Stomach (tissue), 8 donors: ENCODE measurements at regions not wholly inside any gene's neighbourhood (a gene's known extent, or its start where the extent isn't known, plus 50 kb on each side); places are given as distances from the start of the nearest gene placed in this dataset.
A peak's percentile ranks its signal among the peaks of the same experiment; 100 is the strongest.

Experiments
- DNase-seq, 2 donors: peaks; one replicate each; pipeline versions ENCODE4 v3.0.0 to v3.0.0-alpha.2; 2013 to 2019
- H3K27ac ChIP-seq, 5 donors: fragments of 200-600 bp in 4 of 5; sonication (generic) in 4 of 5; one replicate each; pipeline ENCODE4 v1.5.1; 2013 to 2019; ENCODE audit warnings: mild to moderate bottlenecking in 1 of 5, moderate library complexity in 1 of 5
- H3K27me3 ChIP-seq, 3 donors: fragments of 200-600 bp; sonication (generic); one replicate each; pipeline ENCODE4 v1.5.1; 2017 to 2019; ENCODE audit warnings: mixed run types in 1 of 3
- H3K36me3 ChIP-seq, 4 donors: fragments of 200-600 bp; sonication (generic); 1 replicate in 3 of 4; 2 replicates in 1 of 4; pipeline ENCODE4 v1.5.1; 2016 to 2019
- H3K4me1 ChIP-seq, 4 donors: fragments of 200-600 bp; sonication (generic); one replicate each; pipeline ENCODE4 v1.5.1; 2016 to 2019
- H3K4me3 ChIP-seq, 4 donors: fragments of 200-600 bp; sonication (generic) in 3 of 4; one replicate each; pipeline ENCODE4 v1.5.1; 2016 to 2019; ENCODE audit warnings: mild to moderate bottlenecking in 1 of 4
- H3K9me3 ChIP-seq, 4 donors: fragments of 200-600 bp; sonication (generic); one replicate each; pipeline ENCODE4 v1.5.1; 2016 to 2019
- EP300 ChIP-seq: sonication (generic); formaldehyde crosslinking; IDR thresholded peaks from one replicate; pipeline ENCODE4 v1.6.1; 2017; ENCODE audit warnings: antibody characterized with exemption
- POLR2A ChIP-seq, 4 donors: fragments of 450-650 bp; IDR thresholded peaks; one replicate each; pipeline ENCODE4 v1.6.1; 2016; ENCODE audit warnings: antibody characterized with exemption in 4 of 4, control low read depth in 2 of 4, mild to moderate bottlenecking in 1 of 4, moderate library complexity in 1 of 4
- POLR2AphosphoS5 ChIP-seq, 3 donors: sonication (generic); formaldehyde crosslinking; IDR thresholded peaks; one replicate each; pipeline ENCODE4 v1.6.1; 2016; ENCODE audit warnings: antibody characterized with exemption in 3 of 3
- WGBS, 5 donors: extraction: QIAGEN DNeasy Blood & Tissue Kit in 3 of 5; methylation state at CpG; one replicate each; pipeline versions ENCODE4 v1.1.5 to v1.1.7; 2013 to 2018; 5-methylcytosine and 5-hydroxymethylcytosine counted together
- intact Hi-C: fragments of 100-400 bp; cut with DNase I; formaldehyde crosslinking; loops from one replicate; pipeline ENCODE4 v1.15.1; 2023; ENCODE audit warnings: low total_unique reads
- TF ChIP-seq, protein P1 (sequence below), 7 experiments: fragments of 450-650 bp in 4 of 7; fragments of 200-600 bp in 3 of 7; sonication (generic) in 3 of 7; IDR thresholded peaks; one replicate each; pipeline ENCODE4 v1.5.1; 2016 to 2019; ENCODE audit warnings: antibody characterized with exemption in 7 of 7, control low read depth in 2 of 7, mild to moderate bottlenecking in 1 of 7
- donor health status: healthy with polysubstance abuse.
- donor health status: Bipolar disorder and iron deficiency.
- donor health status: healthy.

DNA sequence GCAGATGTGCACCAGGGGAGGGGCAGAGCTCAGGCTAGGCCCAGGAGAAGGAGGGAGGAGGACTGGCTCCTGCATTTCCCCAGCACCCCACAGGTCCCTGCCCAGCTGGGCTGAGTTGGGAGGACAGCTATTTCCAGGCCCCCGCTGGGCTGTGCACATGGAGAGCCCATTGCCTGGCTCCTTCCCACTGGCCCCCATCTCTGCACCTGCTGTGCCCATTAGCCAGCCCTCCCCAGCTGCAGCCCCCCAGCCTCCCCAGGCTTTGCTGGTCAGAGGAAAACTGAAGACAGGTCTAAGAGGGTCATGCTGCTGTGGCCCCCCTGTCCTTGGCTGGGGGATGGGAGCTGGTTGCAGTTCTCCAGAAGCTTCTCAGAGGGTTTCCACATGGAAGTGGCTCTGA, 81.8 kb upstream of the SHANK2 start:
- TF ChIP-seq EP300: no peak
- no peak for TF ChIP-seq POLR2A (IDR thresholded peaks at IDR 0.05)
- no peak for TF ChIP-seq POLR2AphosphoS5 (IDR thresholded peaks at IDR 0.05)
- TF ChIP-seq, protein P1, sequence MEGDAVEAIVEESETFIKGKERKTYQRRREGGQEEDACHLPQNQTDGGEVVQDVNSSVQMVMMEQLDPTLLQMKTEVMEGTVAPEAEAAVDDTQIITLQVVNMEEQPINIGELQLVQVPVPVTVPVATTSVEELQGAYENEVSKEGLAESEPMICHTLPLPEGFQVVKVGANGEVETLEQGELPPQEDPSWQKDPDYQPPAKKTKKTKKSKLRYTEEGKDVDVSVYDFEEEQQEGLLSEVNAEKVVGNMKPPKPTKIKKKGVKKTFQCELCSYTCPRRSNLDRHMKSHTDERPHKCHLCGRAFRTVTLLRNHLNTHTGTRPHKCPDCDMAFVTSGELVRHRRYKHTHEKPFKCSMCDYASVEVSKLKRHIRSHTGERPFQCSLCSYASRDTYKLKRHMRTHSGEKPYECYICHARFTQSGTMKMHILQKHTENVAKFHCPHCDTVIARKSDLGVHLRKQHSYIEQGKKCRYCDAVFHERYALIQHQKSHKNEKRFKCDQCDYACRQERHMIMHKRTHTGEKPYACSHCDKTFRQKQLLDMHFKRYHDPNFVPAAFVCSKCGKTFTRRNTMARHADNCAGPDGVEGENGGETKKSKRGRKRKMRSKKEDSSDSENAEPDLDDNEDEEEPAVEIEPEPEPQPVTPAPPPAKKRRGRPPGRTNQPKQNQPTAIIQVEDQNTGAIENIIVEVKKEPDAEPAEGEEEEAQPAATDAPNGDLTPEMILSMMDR (IDR thresholded peaks at IDR 0.05): no peak
- WGBS, 5 donors: 86 to 100% (median 88%) methylated on average over 1 of the region's 1 CpG; no CpG with 5 or more reads in 2 of the 5 donors
- Histone ChIP-seq H3K27ac (no peak overlapping the region), H3K36me3 (no peaks in the 10 kb centered on the region), H3K4me3 (no peak overlapping the region), H3K4me1 (peaks cover 0 to 11% (median 5%) of the 10 kb centered on the region in 4 donors), H3K27me3 (peaks cover 0 to 5% (median 0%) of the 10 kb centered on the region in 3 donors), H3K9me3 (peaks cover 0 to 12% (median 2%) of the 10 kb centered on the region in 4 donors)
- no peak for DNase-seq
- intact Hi-C loops: no loop called here

GRCh38 chr11:71333473-71333872, 81.1 kb upstream of the SHANK2 start:
- Histone ChIP-seq H3K27ac (no peak overlapping the region), H3K4me3 (no peak overlapping the region), H3K27me3 (peaks cover 0 to 5% (median 0%) of the 10 kb centered on the region in 3 donors), H3K4me1 (peaks cover 0 to 4% (median 2%) of the 10 kb centered on the region in 4 donors), H3K9me3 (peaks cover 0 to 12% (median 2%) of the 10 kb centered on the region in 4 donors), H3K36me3 (no peaks in the 10 kb centered on the region)
- DNase-seq: peak in 1 of 2 donors; percentile 3
- TF ChIP-seq POLR2AphosphoS5 (IDR thresholded peaks at IDR 0.05) (no peak), EP300 (no peak), POLR2A (IDR thresholded peaks at IDR 0.05) (no peak)
- TF ChIP-seq, protein P1 (IDR thresholded peaks at IDR 0.05): no peak
- WGBS, 5 donors: 77 to 93% (median 88%) methylated on average over 6 of the region's 6 CpGs
- intact Hi-C loops: no loop called here

DNA sequence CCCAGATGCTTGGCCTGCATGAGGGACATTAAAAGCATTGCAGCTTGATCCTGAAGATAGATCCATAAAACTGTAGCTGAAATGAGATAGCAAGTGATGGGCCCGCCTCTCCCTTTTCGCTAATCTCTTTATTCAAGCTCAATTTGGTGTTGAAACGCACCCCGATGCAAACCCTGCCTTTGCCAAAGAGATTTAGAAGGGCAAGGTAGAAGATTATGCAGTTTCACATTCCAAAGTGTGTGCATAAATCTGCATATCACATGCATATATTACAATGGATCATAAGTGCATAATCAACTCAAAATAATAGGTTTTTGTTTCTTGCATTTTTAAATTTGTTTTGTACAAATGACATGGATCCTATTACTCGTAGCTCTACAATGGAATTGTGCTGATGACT, 80.1 kb upstream of the SHANK2 start:
- H3K4me1 ChIP-seq: no peaks in the 10 kb centered on the region
- DNase-seq: no peak
- H3K4me3 ChIP-seq: no peak overlapping the region
- no peak overlapping the region for H3K27ac ChIP-seq
- peaks cover 0 to 5% (median 0%) of the 10 kb centered on the region in 3 donors for H3K27me3 ChIP-seq
- intact Hi-C loops: no loop called here
- TF ChIP-seq POLR2A (IDR thresholded peaks at IDR 0.05) (no peak), EP300 (no peak), POLR2AphosphoS5 (IDR thresholded peaks at IDR 0.05) (no peak)
- TF ChIP-seq, protein P1 (IDR thresholded peaks at IDR 0.05): no peak
- H3K36me3 ChIP-seq: no peaks in the 10 kb centered on the region
- H3K9me3 ChIP-seq: peaks cover 0 to 12% (median 2%) of the 10 kb centered on the region in 4 donors
- WGBS, 5 donors: 89 to 96% (median 93%) methylated on average over 5 of the region's 5 CpGs

DNA sequence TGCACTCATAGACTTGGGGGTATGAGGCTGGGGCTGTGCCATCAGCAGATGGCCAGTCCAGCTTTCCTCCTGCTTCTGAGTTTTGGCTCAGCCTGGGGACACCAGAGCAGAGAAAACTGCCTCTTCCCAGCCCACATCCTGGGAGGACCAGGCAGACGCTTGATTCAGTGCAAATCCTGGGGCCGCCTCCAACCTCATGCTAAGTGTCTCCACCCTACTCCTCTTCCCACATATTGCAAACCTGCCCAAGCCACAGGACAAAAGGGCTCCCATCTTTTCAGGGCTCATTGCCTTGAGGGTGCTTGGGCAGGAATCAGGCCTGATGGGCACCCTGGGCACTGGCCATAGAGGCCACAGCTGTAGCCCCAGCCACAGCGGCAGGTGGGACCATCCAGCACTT, 79.7 kb upstream of the SHANK2 start:
- no peak overlapping the region for H3K4me3 ChIP-seq
- TF ChIP-seq, protein P1 (IDR thresholded peaks at IDR 0.05): no peak
- TF ChIP-seq POLR2A (IDR thresholded peaks at IDR 0.05) (no peak), POLR2AphosphoS5 (IDR thresholded peaks at IDR 0.05) (no peak), EP300 (no peak)
- WGBS, 5 donors: 76 to 97% (median 92%) methylated on average over 3 of the region's 3 CpGs
- intact Hi-C loops: no loop called here
- H3K27ac ChIP-seq: no peak overlapping the region
- DNase-seq: peak in 1 of 2 donors; percentile 17
- H3K27me3 ChIP-seq: peaks cover 0 to 5% (median 0%) of the 10 kb centered on the region in 3 donors
- no peaks in the 10 kb centered on the region for H3K36me3 ChIP-seq
- H3K9me3 ChIP-seq: peaks cover 0 to 12% (median 2%) of the 10 kb centered on the region in 4 donors
- no peaks in the 10 kb centered on the region for H3K4me1 ChIP-seq
